Loucy (cell line): ENCODE measurements at regions not wholly inside any gene's neighbourhood (a gene's known extent, or its start where the extent isn't known, plus 50 kb on each side); places are given as distances from the start of the nearest gene placed in this dataset.
"Not testable (repeated sequence)": the region's sequence is repeated elsewhere in the genome, so short reads cannot be mapped to it uniquely, and the experiment has no call there.

ENCODE experiments used
- H2AFZ ChIP-seq: fragments of 200-600 bp; sonication (generic); 2 replicates; pipeline ENCODE4 v1.6.0; 2016; ENCODE audit warnings: antibody characterized with exemption, mild to moderate bottlenecking, low read length, moderate library complexity
- H3F3A ChIP-seq: fragments of 200-600 bp; 2 replicates; pipeline ENCODE4 v1.6.0; 2016; ENCODE audit warnings: antibody characterized with exemption, low read depth, mild to moderate bottlenecking
- H3K27me3 ChIP-seq: fragments of 200-600 bp; sonication (generic); 2 replicates; pipeline ENCODE4 v1.6.1; 2014; ENCODE audit warnings: low read length, mild to moderate bottlenecking; ENCODE audit not compliant: insufficient read depth, poor library complexity, severe bottlenecking
- H3K36me3 ChIP-seq: fragments of 200-600 bp; sonication (generic); 2 replicates; pipeline ENCODE4 v1.6.1; 2016; ENCODE audit warnings: low read length; ENCODE audit not compliant: insufficient read depth
- H3K4me1 ChIP-seq: fragments of 200-600 bp; sonication (generic); 2 replicates; pipeline ENCODE4 v1.5.1; 2014; ENCODE audit warnings: low read length, mild to moderate bottlenecking; ENCODE audit not compliant: insufficient read depth, poor library complexity, severe bottlenecking
- H3K4me2 ChIP-seq: fragments of 200-600 bp; sonication (generic); 2 replicates; pipeline ENCODE4 v1.6.0; 2014; ENCODE audit warnings: antibody characterized with exemption, low read length, low read depth, mild to moderate bottlenecking; ENCODE audit not compliant: poor library complexity, severe bottlenecking
- H3K4me3 ChIP-seq: fragments of 200-600 bp; sonication (generic); 2 replicates; pipeline ENCODE4 v1.5.1; 2014; ENCODE audit warnings: low read length, mild to moderate bottlenecking, mixed read lengths; ENCODE audit not compliant: poor library complexity, severe bottlenecking
- H3K79me2 ChIP-seq: fragments of 200-600 bp; sonication (generic); 2 replicates; pipeline ENCODE4 v1.6.1; 2014; ENCODE audit warnings: low read length; ENCODE audit not compliant: insufficient read depth
- H3K9ac ChIP-seq: fragments of 200-600 bp; sonication (generic); 2 replicates; pipeline ENCODE4 v1.6.0; 2014; ENCODE audit warnings: mild to moderate bottlenecking, low read depth, low read length, moderate library complexity; ENCODE audit not compliant: poor library complexity, severe bottlenecking
- H3K9me2 ChIP-seq: fragments of 200-600 bp; sonication (generic); replicated peaks from 2 replicates; pipeline ENCODE4 v1.6.1; 2016; ENCODE audit warnings: low read depth, low read length, mixed read lengths
- H3K9me3 ChIP-seq: fragments of 200-600 bp; sonication (generic); 2 replicates; pipeline ENCODE4 v1.6.1; 2014; ENCODE audit warnings: mild to moderate bottlenecking, antibody characterized with exemption, low read length, low read depth; ENCODE audit not compliant: insufficient read depth
- H4K20me1 ChIP-seq: fragments of 200-600 bp; sonication (generic); 2 replicates; pipeline ENCODE4 v1.6.0; 2014; ENCODE audit warnings: antibody characterized with exemption, low read length, mild to moderate bottlenecking; ENCODE audit not compliant: insufficient read depth, poor library complexity, severe bottlenecking
- EZH2phosphoT487 ChIP-seq: fragments of 200-600 bp; IDR thresholded peaks from 2 replicates; pipeline ENCODE4 v1.6.1; 2018; ENCODE audit warnings: antibody characterized with exemption, mild to moderate bottlenecking, moderate library complexity, borderline replicate concordance
- TF ChIP-seq, protein P1 (sequence below): fragments of 200-600 bp; sonication (generic); conservative IDR thresholded peaks from 2 replicates; pipeline ENCODE4 v1.5.1; 2014; ENCODE audit warnings: mild to moderate bottlenecking, antibody characterized with exemption, low read length

DNA sequence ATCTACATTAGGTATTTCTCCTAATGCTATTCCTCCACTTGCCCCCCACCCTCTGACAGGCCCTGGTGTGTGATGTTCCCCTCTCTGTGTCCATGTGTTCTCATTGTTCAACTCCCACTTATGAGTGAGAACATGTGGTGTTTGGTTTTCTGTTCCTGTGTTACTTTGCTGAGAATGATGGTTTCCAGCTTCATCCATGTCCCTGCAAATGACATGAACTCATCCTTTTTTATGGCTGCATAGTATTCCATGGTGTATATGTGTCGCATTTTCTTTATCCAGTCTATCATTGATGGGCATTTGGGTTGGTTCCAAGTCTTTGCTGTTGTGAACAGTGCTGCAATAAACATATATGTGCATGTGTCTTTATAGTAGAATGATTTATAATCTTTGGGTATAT is 50.6 kb upstream of the GRHL3 start:
- not testable (repeated sequence) for H3K27me3 ChIP-seq, H3K9me3 ChIP-seq, H3K9me2 ChIP-seq, H3K79me2 ChIP-seq, H3K4me2 ChIP-seq, H3F3A ChIP-seq, H2AFZ ChIP-seq, H3K4me3 ChIP-seq, H3K36me3 ChIP-seq, H3K4me1 ChIP-seq, H4K20me1 ChIP-seq, H3K9ac ChIP-seq

DNA sequence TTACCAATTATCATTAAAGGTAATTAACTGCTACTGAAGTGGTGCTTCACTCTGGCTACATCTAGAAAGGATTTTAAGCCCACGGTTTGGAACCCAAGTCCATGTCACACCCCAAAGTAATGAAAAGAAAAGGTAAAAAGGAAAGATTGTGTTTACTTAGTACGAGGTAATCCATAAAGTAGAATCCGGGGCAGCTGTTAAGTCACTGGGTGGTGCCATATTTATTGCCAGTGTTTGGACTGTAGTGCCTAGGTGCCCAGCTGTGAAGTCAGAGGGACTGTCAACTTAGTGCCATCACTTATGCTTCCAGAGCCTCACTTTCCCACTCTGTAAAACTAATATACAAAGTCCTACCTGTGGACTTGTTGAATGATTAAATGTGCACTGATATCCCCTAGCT is 52.2 kb upstream of the GRHL3 start:
- no peaks in the 10 kb centered on the region for H4K20me1 ChIP-seq
- H3K27me3 ChIP-seq = no peaks in the 10 kb centered on the region
- H3K9ac ChIP-seq = no peak overlapping the region
- no peaks in the 10 kb centered on the region for H3K9me2 ChIP-seq
- TF ChIP-seq, protein P1, sequence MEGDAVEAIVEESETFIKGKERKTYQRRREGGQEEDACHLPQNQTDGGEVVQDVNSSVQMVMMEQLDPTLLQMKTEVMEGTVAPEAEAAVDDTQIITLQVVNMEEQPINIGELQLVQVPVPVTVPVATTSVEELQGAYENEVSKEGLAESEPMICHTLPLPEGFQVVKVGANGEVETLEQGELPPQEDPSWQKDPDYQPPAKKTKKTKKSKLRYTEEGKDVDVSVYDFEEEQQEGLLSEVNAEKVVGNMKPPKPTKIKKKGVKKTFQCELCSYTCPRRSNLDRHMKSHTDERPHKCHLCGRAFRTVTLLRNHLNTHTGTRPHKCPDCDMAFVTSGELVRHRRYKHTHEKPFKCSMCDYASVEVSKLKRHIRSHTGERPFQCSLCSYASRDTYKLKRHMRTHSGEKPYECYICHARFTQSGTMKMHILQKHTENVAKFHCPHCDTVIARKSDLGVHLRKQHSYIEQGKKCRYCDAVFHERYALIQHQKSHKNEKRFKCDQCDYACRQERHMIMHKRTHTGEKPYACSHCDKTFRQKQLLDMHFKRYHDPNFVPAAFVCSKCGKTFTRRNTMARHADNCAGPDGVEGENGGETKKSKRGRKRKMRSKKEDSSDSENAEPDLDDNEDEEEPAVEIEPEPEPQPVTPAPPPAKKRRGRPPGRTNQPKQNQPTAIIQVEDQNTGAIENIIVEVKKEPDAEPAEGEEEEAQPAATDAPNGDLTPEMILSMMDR = no peak
- TF ChIP-seq EZH2phosphoT487 = no peak
- H3K4me3 ChIP-seq = no peak overlapping the region
- no peak overlapping the region for H2AFZ ChIP-seq
- peaks cover 3% of the 10 kb centered on the region for H3K4me1 ChIP-seq
- no peaks in the 10 kb centered on the region for H3F3A ChIP-seq
- H3K9me3 ChIP-seq = no peaks in the 10 kb centered on the region
- no peaks in the 10 kb centered on the region for H3K36me3 ChIP-seq
- H3K4me2 ChIP-seq = no peak overlapping the region
- H3K79me2 ChIP-seq = no peaks in the 10 kb centered on the region

DNA sequence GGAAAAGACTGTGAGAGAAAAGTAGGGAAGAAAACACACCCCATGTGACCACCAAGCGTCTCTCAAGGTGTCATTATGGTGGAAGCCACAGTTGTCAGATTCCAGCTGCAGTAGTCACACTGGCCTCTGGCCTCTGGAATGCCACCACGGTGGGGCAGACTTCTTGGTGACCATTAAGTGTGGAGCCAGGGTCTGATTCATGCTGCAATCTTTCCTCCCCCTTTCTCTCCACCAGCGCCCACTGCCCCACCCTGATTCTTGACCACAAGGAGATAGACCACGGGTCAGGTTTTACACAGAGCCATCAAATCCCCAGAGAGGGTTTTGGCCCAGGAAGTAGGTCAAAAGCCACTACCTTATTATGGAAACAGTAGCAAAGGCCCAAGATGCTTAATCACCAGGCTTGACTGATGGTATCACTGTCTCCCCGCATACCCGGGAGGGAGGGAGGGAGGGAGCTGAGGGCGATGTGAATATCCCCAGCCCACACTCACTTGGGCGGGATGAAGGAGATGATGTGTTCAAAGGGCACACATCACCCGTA is 52.7 kb upstream of the GRHL3 start:
- H3K4me2 ChIP-seq = no peak overlapping the region
- H3K27me3 ChIP-seq = no peaks in the 10 kb centered on the region
- no peaks in the 10 kb centered on the region for H3K79me2 ChIP-seq
- peaks cover 3% of the 10 kb centered on the region for H3K4me1 ChIP-seq
- no peak overlapping the region for H2AFZ ChIP-seq
- H3K9me2 ChIP-seq = no peaks in the 10 kb centered on the region
- H3F3A ChIP-seq = no peaks in the 10 kb centered on the region
- no peak overlapping the region for H3K9ac ChIP-seq
- no peaks in the 10 kb centered on the region for H4K20me1 ChIP-seq
- no peaks in the 10 kb centered on the region for H3K9me3 ChIP-seq
- H3K4me3 ChIP-seq = no peak overlapping the region
- no peaks in the 10 kb centered on the region for H3K36me3 ChIP-seq
- no peak for TF ChIP-seq EZH2phosphoT487
- TF ChIP-seq, protein P1 = no peak

DNA sequence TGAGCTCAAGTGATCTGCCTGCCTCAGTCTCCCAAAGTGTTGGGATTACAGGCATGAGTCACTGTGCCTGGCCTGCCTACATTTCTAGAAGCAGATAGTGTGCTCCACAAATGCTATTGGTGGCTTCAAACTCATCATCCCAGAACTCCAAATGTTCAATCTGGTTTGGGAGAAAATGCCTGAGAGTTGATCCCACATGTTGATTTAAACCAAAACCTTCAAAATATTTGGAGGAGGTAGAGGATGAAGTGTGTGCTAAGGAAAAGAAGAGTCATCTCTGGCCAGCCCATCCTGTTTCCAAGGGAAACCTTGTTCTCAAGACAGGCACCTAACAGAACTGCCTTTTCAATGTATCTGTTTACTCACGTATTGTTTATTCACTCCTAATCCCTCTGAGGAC is 55.4 kb upstream of the GRHL3 start:
- no peak for TF ChIP-seq EZH2phosphoT487
- TF ChIP-seq, protein P1 = no peak
- Histone ChIP-seq H4K20me1 (no peaks in the 10 kb centered on the region), H3K4me3 (no peak overlapping the region)

More for the DNA sequence above, 55.4 kb upstream of the GRHL3 start:
- Histone ChIP-seq H3K4me2 (no peak overlapping the region), H2AFZ (no peak overlapping the region), H3K4me1 (peaks cover 3% of the 10 kb centered on the region), H3K9ac (no peak overlapping the region), H3K36me3 (no peaks in the 10 kb centered on the region), H3F3A (no peaks in the 10 kb centered on the region), H3K9me2 (no peaks in the 10 kb centered on the region), H3K79me2 (no peaks in the 10 kb centered on the region), H3K27me3 (no peaks in the 10 kb centered on the region), H3K9me3 (no peaks in the 10 kb centered on the region)
